Astrocyte (in vitro differentiated cells and primary cell): ENCODE measurements at regions not wholly inside any gene's neighbourhood (a gene's known extent, or its start where the extent isn't known, plus 50 kb on each side); places are given as distances from the start of the nearest gene placed in this dataset.

Experiments used
- EZH2 ChIP-seq: IDR thresholded peaks from 2 replicates; pipeline ENCODE4 v1.6.1; 2012; ENCODE audit warnings: mild to moderate bottlenecking, low read length, inconsistent platforms; ENCODE audit not compliant: insufficient read depth
- TF ChIP-seq, protein P1 (sequence below): IDR thresholded peaks from 2 replicates; pipeline ENCODE4 v1.5.1; 2011; ENCODE audit warnings: low read depth, mild to moderate bottlenecking, inconsistent platforms, low read length, moderate library complexity; ENCODE audit not compliant: insufficient read depth

DNA sequence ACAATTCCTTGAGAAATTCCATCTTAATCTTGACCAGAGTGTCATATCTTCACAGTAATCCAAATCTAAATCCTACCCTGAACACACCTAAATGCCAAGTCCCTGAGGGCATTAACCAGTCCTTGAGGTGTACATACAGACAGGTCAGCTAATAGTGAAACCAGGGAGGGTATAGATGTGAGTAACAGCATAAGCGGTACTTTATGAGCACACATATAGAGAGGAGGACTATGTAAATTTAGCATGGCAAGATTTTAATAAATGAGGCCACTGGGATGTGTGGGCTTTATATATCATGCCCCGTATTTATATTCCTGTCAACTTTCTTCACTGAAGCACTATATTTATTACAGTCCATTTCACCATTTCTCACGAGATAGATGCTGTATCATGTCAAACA is 80.2 kb downstream of the GP2 start:
- no peak for TF ChIP-seq EZH2
- TF ChIP-seq, protein P1, sequence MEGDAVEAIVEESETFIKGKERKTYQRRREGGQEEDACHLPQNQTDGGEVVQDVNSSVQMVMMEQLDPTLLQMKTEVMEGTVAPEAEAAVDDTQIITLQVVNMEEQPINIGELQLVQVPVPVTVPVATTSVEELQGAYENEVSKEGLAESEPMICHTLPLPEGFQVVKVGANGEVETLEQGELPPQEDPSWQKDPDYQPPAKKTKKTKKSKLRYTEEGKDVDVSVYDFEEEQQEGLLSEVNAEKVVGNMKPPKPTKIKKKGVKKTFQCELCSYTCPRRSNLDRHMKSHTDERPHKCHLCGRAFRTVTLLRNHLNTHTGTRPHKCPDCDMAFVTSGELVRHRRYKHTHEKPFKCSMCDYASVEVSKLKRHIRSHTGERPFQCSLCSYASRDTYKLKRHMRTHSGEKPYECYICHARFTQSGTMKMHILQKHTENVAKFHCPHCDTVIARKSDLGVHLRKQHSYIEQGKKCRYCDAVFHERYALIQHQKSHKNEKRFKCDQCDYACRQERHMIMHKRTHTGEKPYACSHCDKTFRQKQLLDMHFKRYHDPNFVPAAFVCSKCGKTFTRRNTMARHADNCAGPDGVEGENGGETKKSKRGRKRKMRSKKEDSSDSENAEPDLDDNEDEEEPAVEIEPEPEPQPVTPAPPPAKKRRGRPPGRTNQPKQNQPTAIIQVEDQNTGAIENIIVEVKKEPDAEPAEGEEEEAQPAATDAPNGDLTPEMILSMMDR: no peak
